NCI-H128 (cell line): ENCODE measurements at regions not wholly inside any gene's neighbourhood (a gene's known extent, or its start where the extent isn't known, plus 50 kb on each side); places are given as distances from the start of the nearest gene placed in this dataset.

ENCODE experiments used
- DNase-seq: peaks from one replicate; lab custom pipeline; 2025; ENCODE audit not compliant: unreplicated experiment; lab: John Stamatoyannopoulos, UW

- no peak for DNase-seq
Observed at GRCh38 chr12:77777274-77777673, 53.4 kb upstream of the NAV3 start.

- DNase-seq, result no peak
Observed at GRCh38 chr12:77774761-77775160, 55.9 kb upstream of the NAV3 start.

- DNase-seq, result no peak
Observed at GRCh38 chr12:77772676-77773298, 57.9 kb upstream of the NAV3 start.

GRCh38 chr12:77768558-77768957 is 62.1 kb upstream of the NAV3 start:
- no peak for DNase-seq

GRCh38 chr12:77767756-77768343 is 62.8 kb upstream of the NAV3 start:
- DNase-seq, result no peak

GRCh38 chr12:77767335-77767734 is 63.4 kb upstream of the NAV3 start:
- DNase-seq, result no peak

- DNase-seq, result no peak
Observed at GRCh38 chr12:77766224-77766623, 64.5 kb upstream of the NAV3 start.

- no peak for DNase-seq
Observed at GRCh38 chr12:77761286-77761685, 69.4 kb upstream of the NAV3 start.

GRCh38 chr12:77760271-77761025 is 70.2 kb upstream of the NAV3 start:
- DNase-seq, result no peak

- no peak for DNase-seq
Observed at GRCh38 chr12:77754086-77754485, 76.6 kb upstream of the NAV3 start.

GRCh38 chr12:77751939-77752338 is 78.8 kb upstream of the NAV3 start:
- no peak for DNase-seq

GRCh38 chr12:77746096-77746495 is 84.6 kb upstream of the NAV3 start:
- peak; percentile 87 for DNase-seq

- no peak for DNase-seq
Observed at GRCh38 chr12:77745624-77746023, 85.1 kb upstream of the NAV3 start.

GRCh38 chr12:77742631-77743030 is 88.1 kb upstream of the NAV3 start:
- no peak for DNase-seq

- no peak for DNase-seq
Observed at GRCh38 chr12:77741974-77742517, 88.6 kb upstream of the NAV3 start.

GRCh38 chr12:77736219-77736965 is 94.3 kb upstream of the NAV3 start:
- DNase-seq, result no peak

GRCh38 chr12:77734214-77734883 is 96.3 kb upstream of the NAV3 start:
- DNase-seq, result no peak

GRCh38 chr12:77728018-77728417 is 102.7 kb upstream of the NAV3 start:
- no peak for DNase-seq

- DNase-seq, result no peak
Observed at GRCh38 chr12:77727442-77728001, 103.2 kb upstream of the NAV3 start.

- DNase-seq, result no peak
Observed at GRCh38 chr12:77725611-77726010, 105.1 kb upstream of the NAV3 start.
